Common myeloid progenitor, CD34-positive (primary cell): ENCODE measurements at regions not wholly inside any gene's neighbourhood (a gene's known extent, or its start where the extent isn't known, plus 50 kb on each side); places are given as distances from the start of the nearest gene placed in this dataset.

Source experiments
- CTCF ChIA-PET: fragments of 350-600 bp; sonication (Branson Sonifier 250); formaldehyde crosslinking; loops from one replicate; lab custom pipeline; 2021; ENCODE audit warnings: antibody characterized with exemption; lab: Charles Lee
- POLR2A ChIA-PET: fragments of 350-600 bp; sonication (Branson Sonifier 250); formaldehyde crosslinking; loops from one replicate; lab custom pipeline; 2021; ENCODE audit warnings: antibody characterized with exemption; lab: Charles Lee
- DNase-seq, 3 donors: peaks; one replicate each; pipeline versions ENCODE4 v3.0.0 to v3.0.0-alpha.2; 2013
- H3K27ac ChIP-seq, 2 experiments: 1 replicate in 1 of 2; 2 replicates in 1 of 2; pipeline ENCODE4 v1.7.0; 2013; ENCODE audit warnings: inconsistent platforms in 2 of 2, low read length in 2 of 2, mild to moderate bottlenecking in 2 of 2, low read depth in 1 of 2, moderate library complexity in 1 of 2; ENCODE audit not compliant: severe bottlenecking in 2 of 2, insufficient read depth in 1 of 2, poor library complexity in 1 of 2
- H3K27me3 ChIP-seq, 5 experiments: replicated peaks in 2 of 5; 1 replicate in 3 of 5; 2 replicates in 2 of 5; pipeline versions ENCODE4 v1.6.1 to v1.7.0; 2013; ENCODE audit warnings: low read length in 4 of 5, mild to moderate bottlenecking in 2 of 5, moderate library complexity in 2 of 5, inconsistent platforms in 1 of 5; ENCODE audit not compliant: insufficient read depth in 5 of 5, control insufficient read depth in 4 of 5
- H3K36me3 ChIP-seq, 4 experiments: 1 replicate in 2 of 4; 2 replicates in 2 of 4; pipeline versions ENCODE4 v1.6.1 to v1.7.0; 2013; ENCODE audit warnings: low read length in 3 of 4, control low read depth in 1 of 4, mild to moderate bottlenecking in 1 of 4; ENCODE audit not compliant: control insufficient read depth in 4 of 4, insufficient read depth in 4 of 4
- H3K4me1 ChIP-seq, 4 experiments: 1 replicate in 3 of 4; 2 replicates in 1 of 4; pipeline versions ENCODE4 v1.6.1 to v1.7.1; 2013; ENCODE audit warnings: low read length in 3 of 4, mild to moderate bottlenecking in 3 of 4, control low read depth in 1 of 4, inconsistent platforms in 1 of 4, moderate library complexity in 1 of 4; ENCODE audit not compliant: control insufficient read depth in 4 of 4, insufficient read depth in 4 of 4; ENCODE audit errors: control extremely low read depth in 1 of 4
- H3K4me3 ChIP-seq, 7 experiments: 1 replicate in 4 of 7; 2 replicates in 3 of 7; pipeline versions ENCODE4 v1.5.1 to v1.7.0; 2013; ENCODE audit warnings: mild to moderate bottlenecking in 7 of 7, low read length in 6 of 7, moderate library complexity in 6 of 7, inconsistent platforms in 2 of 7, low read depth in 2 of 7, control low read depth in 1 of 7; ENCODE audit not compliant: insufficient read depth in 4 of 7, control insufficient read depth in 1 of 7; ENCODE audit errors: extremely low read depth in 1 of 7
- H3K9me3 ChIP-seq, 5 experiments: 1 replicate in 4 of 5; 2 replicates in 1 of 5; pipeline versions ENCODE4 v1.6.1 to v1.7.1; 2013; ENCODE audit warnings: low read length in 4 of 5, mild to moderate bottlenecking in 2 of 5, inconsistent platforms in 1 of 5, low read depth in 1 of 5, moderate library complexity in 1 of 5; ENCODE audit not compliant: control insufficient read depth in 4 of 5, insufficient read depth in 2 of 5; ENCODE audit errors: control extremely low read depth in 1 of 5
- WGBS: methylation state at CpG from one replicate; pipeline ENCODE4 v1.1.5; 2013; ENCODE audit not compliant: insufficient coverage; 5-methylcytosine and 5-hydroxymethylcytosine counted together

GRCh38 chr6:145266432-145267075 is 468.8 kb downstream of the EPM2A start:
- 100% methylated on average over 5 of the region's 6 CpGs for WGBS
- Histone ChIP-seq H3K27ac (no peak overlapping the region), H3K4me3 (no peak overlapping the region), H3K27me3 (no peaks in the 10 kb centered on the region), H3K36me3 (no peaks in the 10 kb centered on the region), H3K4me1 (no peaks in the 10 kb centered on the region), H3K9me3 (no peaks in the 10 kb centered on the region)
- DNase-seq, result no peak
- POLR2A ChIA-PET, result no interaction called here
- CTCF ChIA-PET, result no interaction called here

GRCh38 chr6:145267076-145267867 is 468.0 kb downstream of the EPM2A start:
- 100% methylated on average over 3 of the region's 5 CpGs for WGBS
- H3K9me3 ChIP-seq, result no peaks in the 10 kb centered on the region

GRCh38 chr6:145270464-145270863 is 464.9 kb downstream of the EPM2A start:
- Histone ChIP-seq H3K4me1 (no peaks in the 10 kb centered on the region), H3K36me3 (no peaks in the 10 kb centered on the region), H3K27ac (no peak overlapping the region), H3K9me3 (no peaks in the 10 kb centered on the region), H3K27me3 (no peaks in the 10 kb centered on the region), H3K4me3 (no peak overlapping the region)
- WGBS, result 100% methylated on average over 1 of the region's 2 CpGs
- ChIA-PET POLR2A (no interaction called here), CTCF (no interaction called here)
- no peak for DNase-seq

More at GRCh38 chr6:145267076-145267867, 468.0 kb downstream of the EPM2A start:
- DNase-seq, result no peak
- Histone ChIP-seq H3K27ac (no peak overlapping the region), H3K36me3 (no peaks in the 10 kb centered on the region), H3K4me1 (no peaks in the 10 kb centered on the region), H3K4me3 (no peak overlapping the region), H3K27me3 (no peaks in the 10 kb centered on the region)
- CTCF ChIA-PET, result interaction anchor here (0.8 kb wide), 1 partner anchor 12 kb away, joined by 3 read pairs; no protein-coding TSS in a partner anchor
- POLR2A ChIA-PET, result no interaction called here

GRCh38 chr6:145271040-145271439 is 464.3 kb downstream of the EPM2A start:
- no peak overlapping the region for H3K4me3 ChIP-seq
- H3K4me1 ChIP-seq, result no peaks in the 10 kb centered on the region
- no peak overlapping the region for H3K27ac ChIP-seq
- DNase-seq, result no peak
- ChIA-PET CTCF (no interaction called here), POLR2A (no interaction called here)
- H3K36me3 ChIP-seq, result no peaks in the 10 kb centered on the region
- H3K9me3 ChIP-seq, result no peaks in the 10 kb centered on the region
- no peaks in the 10 kb centered on the region for H3K27me3 ChIP-seq
- WGBS, result 44% methylated on average over 4 of the region's 4 CpGs

DNA sequence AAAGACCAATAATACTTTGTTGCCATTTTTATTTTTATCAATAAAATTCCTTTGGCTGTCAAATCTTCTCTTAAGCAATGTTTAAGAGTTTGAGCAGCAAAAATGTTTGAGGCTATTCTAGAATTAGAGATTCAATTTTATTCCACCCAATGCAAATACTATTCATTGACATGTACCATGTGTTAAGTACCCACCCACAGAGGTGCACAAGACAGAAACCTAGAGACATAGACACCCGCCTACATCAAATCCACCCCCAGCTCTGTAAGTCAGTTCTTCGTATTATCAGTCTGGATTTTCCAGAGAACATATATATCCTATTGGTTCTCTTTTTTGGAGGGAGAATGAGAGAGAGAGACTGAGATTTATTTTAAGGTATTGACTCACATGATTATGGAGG is 463.7 kb downstream of the EPM2A start:
- ChIA-PET CTCF (no interaction called here), POLR2A (no interaction called here)

GRCh38 chr6:145272246-145272645 is 463.1 kb downstream of the EPM2A start:
- ChIA-PET CTCF (no interaction called here), POLR2A (interaction anchor here (0.7 kb wide), 1 partner anchor 1449 kb away, joined by 3 read pairs; no protein-coding TSS in a partner anchor)
- H3K27me3 ChIP-seq, result no peaks in the 10 kb centered on the region
- H3K4me1 ChIP-seq, result no peaks in the 10 kb centered on the region
- WGBS, result no CpG with 5 or more reads among the region's 1 CpG
- H3K36me3 ChIP-seq, result no peaks in the 10 kb centered on the region
- H3K27ac ChIP-seq, result no peak overlapping the region
- H3K4me3 ChIP-seq, result no peak overlapping the region
- H3K9me3 ChIP-seq, result no peaks in the 10 kb centered on the region
- DNase-seq, result no peak

More for the DNA sequence above, 463.7 kb downstream of the EPM2A start:
- no peaks in the 10 kb centered on the region for H3K4me1 ChIP-seq
- no peak overlapping the region for H3K4me3 ChIP-seq
- H3K36me3 ChIP-seq, result no peaks in the 10 kb centered on the region
- no peaks in the 10 kb centered on the region for H3K27me3 ChIP-seq
- DNase-seq, result no peak
- WGBS, result no CpG with 5 or more reads among the region's 2 CpGs
- H3K27ac ChIP-seq, result no peak overlapping the region
- H3K9me3 ChIP-seq, result no peaks in the 10 kb centered on the region

- ChIA-PET POLR2A (no interaction called here), CTCF (no interaction called here)
- no peak for DNase-seq
- H3K4me3 ChIP-seq, result no peak overlapping the region
- no peak overlapping the region for H3K27ac ChIP-seq
- H3K9me3 ChIP-seq, result no peaks in the 10 kb centered on the region
- H3K4me1 ChIP-seq, result no peaks in the 10 kb centered on the region
- no peaks in the 10 kb centered on the region for H3K27me3 ChIP-seq
- WGBS, result no CpG with 5 or more reads among the region's 1 CpG
- H3K36me3 ChIP-seq, result no peaks in the 10 kb centered on the region
These were observed 462.2 kb downstream of the EPM2A start for GRCh38 chr6:145273136-145273535.
